HG02642 (cell line): ENCODE measurements at regions not wholly inside any gene's neighbourhood (a gene's known extent, or its start where the extent isn't known, plus 50 kb on each side); places are given as distances from the start of the nearest gene placed in this dataset.
"Not testable (repeated sequence)": the region's sequence is repeated elsewhere in the genome, so short reads cannot be mapped to it uniquely, and the experiment has no call there.

Source experiments
- ATAC-seq: cut with Tn5 transposase; IDR thresholded peaks from one replicate; pipeline ENCODE4 v1.9.1; 2021; ENCODE audit warnings: mild to moderate bottlenecking; ENCODE audit not compliant: unreplicated experiment, poor library complexity

GRCh38 chr15:50857763-50858162 lies 50.7 kb upstream of the AP4E1 start:
- ATAC-seq: no peak

- peak; percentile 98 for ATAC-seq
Measured at GRCh38 chr15:50854601-50855490, 53.6 kb upstream of the AP4E1 start.

- no peak for ATAC-seq
Measured at GRCh38 chr15:50850003-50850402, 58.5 kb upstream of the AP4E1 start.

GRCh38 chr15:50848349-50848748 lies 60.1 kb upstream of the AP4E1 start:
- ATAC-seq: no peak

GRCh38 chr15:50845181-50845580 lies 63.3 kb upstream of the AP4E1 start:
- ATAC-seq: not testable (repeated sequence)

- ATAC-seq: no peak
Measured at GRCh38 chr15:50840520-50840919, 68.0 kb upstream of the AP4E1 start.

GRCh38 chr15:50837256-50837770 lies 71.2 kb upstream of the AP4E1 start:
- no peak for ATAC-seq

GRCh38 chr15:50830477-50831354 lies 65.2 kb upstream of the SPPL2A start:
- ATAC-seq: no peak

GRCh38 chr15:50828610-50829206 lies 63.2 kb upstream of the SPPL2A start:
- ATAC-seq: no peak

GRCh38 chr15:50825946-50826345 lies 60.4 kb upstream of the SPPL2A start:
- no peak for ATAC-seq

GRCh38 chr15:50824514-50824913 lies 59.0 kb upstream of the SPPL2A start:
- ATAC-seq: no peak

GRCh38 chr15:50823281-50823680 lies 57.8 kb upstream of the SPPL2A start:
- ATAC-seq: no peak

- no peak for ATAC-seq
Measured at GRCh38 chr15:50821476-50821875, 56.0 kb upstream of the SPPL2A start.

GRCh38 chr15:50820808-50821382 lies 55.4 kb upstream of the SPPL2A start:
- ATAC-seq: no peak

- ATAC-seq: no peak
Measured at GRCh38 chr15:50819344-50819743, 53.8 kb upstream of the SPPL2A start.

GRCh38 chr15:50815958-50816590 lies 50.6 kb upstream of the SPPL2A start:
- no peak for ATAC-seq
